ENCODE measurements at regions not wholly inside any gene's neighbourhood (a gene's known extent, or its start where the extent isn't known, plus 50 kb on each side); places are given as distances from the start of the nearest gene placed in this dataset.

- TF ChIP-seq GABPA (IDR thresholded peaks at IDR 0.05; ENCODE audit: low read depth), result no peak
- TF ChIP-seq CTCF (IDR thresholded peaks at IDR 0.05; ENCODE audit: insufficient read depth, low read length), result no peak
- TF ChIP-seq POLR2AphosphoS5 (IDR thresholded peaks at IDR 0.05; ENCODE audit: low read depth), result no peak
- TF ChIP-seq, protein P1, sequence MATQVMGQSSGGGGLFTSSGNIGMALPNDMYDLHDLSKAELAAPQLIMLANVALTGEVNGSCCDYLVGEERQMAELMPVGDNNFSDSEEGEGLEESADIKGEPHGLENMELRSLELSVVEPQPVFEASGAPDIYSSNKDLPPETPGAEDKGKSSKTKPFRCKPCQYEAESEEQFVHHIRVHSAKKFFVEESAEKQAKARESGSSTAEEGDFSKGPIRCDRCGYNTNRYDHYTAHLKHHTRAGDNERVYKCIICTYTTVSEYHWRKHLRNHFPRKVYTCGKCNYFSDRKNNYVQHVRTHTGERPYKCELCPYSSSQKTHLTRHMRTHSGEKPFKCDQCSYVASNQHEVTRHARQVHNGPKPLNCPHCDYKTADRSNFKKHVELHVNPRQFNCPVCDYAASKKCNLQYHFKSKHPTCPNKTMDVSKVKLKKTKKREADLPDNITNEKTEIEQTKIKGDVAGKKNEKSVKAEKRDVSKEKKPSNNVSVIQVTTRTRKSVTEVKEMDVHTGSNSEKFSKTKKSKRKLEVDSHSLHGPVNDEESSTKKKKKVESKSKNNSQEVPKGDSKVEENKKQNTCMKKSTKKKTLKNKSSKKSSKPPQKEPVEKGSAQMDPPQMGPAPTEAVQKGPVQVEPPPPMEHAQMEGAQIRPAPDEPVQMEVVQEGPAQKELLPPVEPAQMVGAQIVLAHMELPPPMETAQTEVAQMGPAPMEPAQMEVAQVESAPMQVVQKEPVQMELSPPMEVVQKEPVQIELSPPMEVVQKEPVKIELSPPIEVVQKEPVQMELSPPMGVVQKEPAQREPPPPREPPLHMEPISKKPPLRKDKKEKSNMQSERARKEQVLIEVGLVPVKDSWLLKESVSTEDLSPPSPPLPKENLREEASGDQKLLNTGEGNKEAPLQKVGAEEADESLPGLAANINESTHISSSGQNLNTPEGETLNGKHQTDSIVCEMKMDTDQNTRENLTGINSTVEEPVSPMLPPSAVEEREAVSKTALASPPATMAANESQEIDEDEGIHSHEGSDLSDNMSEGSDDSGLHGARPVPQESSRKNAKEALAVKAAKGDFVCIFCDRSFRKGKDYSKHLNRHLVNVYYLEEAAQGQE (IDR thresholded peaks at IDR 0.05; ENCODE audit: insufficient replicate concordance, low read depth), result no peak
- TF ChIP-seq SPI1 (IDR thresholded peaks at IDR 0.05; ENCODE audit: borderline replicate concordance, low read depth), result no peak
These were observed 1386.4 kb upstream of the ZEB2 start for GRCh38 chr2:145906354-145906753.

Data from HL-60 (cell line).